Lower lobe of right lung (tissue), 2 donors: ENCODE measurements at regions not wholly inside any gene's neighbourhood (a gene's known extent, or its start where the extent isn't known, plus 50 kb on each side); places are given as distances from the start of the nearest gene placed in this dataset.

Source experiments
- ATAC-seq, 2 donors: fragments of 200-7000 bp; cut with Tn5 transposase; one replicate each; pipeline ENCODE4 v1.9.1; 2020 to 2022; ENCODE audit warnings: mild to moderate bottlenecking in 2 of 2, moderate library complexity in 2 of 2
- DNase-seq: peaks from one replicate; pipeline ENCODE4 v3.0.0-alpha.2; 2020
- H3K27ac ChIP-seq: fragments of 200-600 bp; one replicate; pipeline ENCODE4 v1.8.0; 2022
- H3K27me3 ChIP-seq: fragments of 200-600 bp; one replicate; pipeline ENCODE4 v1.8.0; 2022; ENCODE audit warnings: low read depth
- H3K36me3 ChIP-seq: fragments of 200-600 bp; one replicate; pipeline ENCODE4 v1.8.0; 2022; ENCODE audit warnings: mild to moderate bottlenecking
- H3K4me1 ChIP-seq: fragments of 200-600 bp; one replicate; pipeline ENCODE4 v1.8.0; 2022
- H3K4me3 ChIP-seq: fragments of 200-600 bp; one replicate; pipeline ENCODE4 v1.8.0; 2022; ENCODE audit warnings: mild to moderate bottlenecking
- H3K9me3 ChIP-seq: fragments of 200-600 bp; one replicate; pipeline ENCODE4 v1.8.0; 2022
- intact Hi-C: fragments of 100-400 bp; cut with DNase I; formaldehyde crosslinking; loops from one replicate; pipeline ENCODE4 v1.11.0; 2022
- TF ChIP-seq, protein P1 (sequence below): fragments of 200-600 bp; IDR thresholded peaks from one replicate; pipeline ENCODE4 v1.8.0; 2022; ENCODE audit warnings: antibody characterized with exemption, mild to moderate bottlenecking
- donor health status: DM: no; HTN: yes; CAD: no; lungs with severe emphysema.

DNA sequence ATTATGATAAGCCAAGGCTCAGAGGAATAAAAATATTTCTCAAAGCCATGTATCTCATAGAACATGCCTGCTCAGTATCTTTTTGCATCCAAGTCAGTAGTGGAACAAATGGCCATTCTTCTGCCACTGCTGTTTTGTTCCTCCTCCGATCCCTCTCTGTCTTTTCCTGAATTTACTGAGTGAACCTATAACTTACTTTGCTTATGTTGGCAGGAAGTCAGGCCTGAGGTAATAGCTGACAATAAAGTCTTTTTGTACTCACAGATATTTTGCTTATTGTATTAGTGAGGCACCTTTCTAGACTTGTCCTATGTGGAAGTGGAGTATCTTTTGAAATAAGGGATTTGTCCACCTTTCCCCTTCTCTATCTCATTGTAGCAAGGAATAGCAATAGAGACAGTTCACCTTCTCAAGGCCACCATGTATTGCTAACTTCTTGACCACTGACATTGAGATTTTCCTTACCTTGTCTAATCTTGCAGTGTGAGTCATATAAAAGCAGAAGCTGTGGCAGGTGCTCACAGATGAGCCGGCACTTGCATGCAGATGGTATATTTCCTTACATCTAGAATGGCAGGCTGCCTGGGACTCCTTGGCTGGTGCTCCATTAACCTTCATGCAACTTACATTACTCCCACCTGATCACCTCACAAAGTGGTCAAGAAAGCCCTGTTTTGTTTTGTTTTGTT is 68.2 kb downstream of the AGTR2 start:
- Histone ChIP-seq H3K27me3 (no peaks in the 10 kb centered on the region), H3K9me3 (no peaks in the 10 kb centered on the region), H3K27ac (no peak overlapping the region), H3K4me3 (no peak overlapping the region), H3K4me1 (no peaks in the 10 kb centered on the region), H3K36me3 (no peaks in the 10 kb centered on the region)
- intact Hi-C loops = no loop called here
- TF ChIP-seq, protein P1, sequence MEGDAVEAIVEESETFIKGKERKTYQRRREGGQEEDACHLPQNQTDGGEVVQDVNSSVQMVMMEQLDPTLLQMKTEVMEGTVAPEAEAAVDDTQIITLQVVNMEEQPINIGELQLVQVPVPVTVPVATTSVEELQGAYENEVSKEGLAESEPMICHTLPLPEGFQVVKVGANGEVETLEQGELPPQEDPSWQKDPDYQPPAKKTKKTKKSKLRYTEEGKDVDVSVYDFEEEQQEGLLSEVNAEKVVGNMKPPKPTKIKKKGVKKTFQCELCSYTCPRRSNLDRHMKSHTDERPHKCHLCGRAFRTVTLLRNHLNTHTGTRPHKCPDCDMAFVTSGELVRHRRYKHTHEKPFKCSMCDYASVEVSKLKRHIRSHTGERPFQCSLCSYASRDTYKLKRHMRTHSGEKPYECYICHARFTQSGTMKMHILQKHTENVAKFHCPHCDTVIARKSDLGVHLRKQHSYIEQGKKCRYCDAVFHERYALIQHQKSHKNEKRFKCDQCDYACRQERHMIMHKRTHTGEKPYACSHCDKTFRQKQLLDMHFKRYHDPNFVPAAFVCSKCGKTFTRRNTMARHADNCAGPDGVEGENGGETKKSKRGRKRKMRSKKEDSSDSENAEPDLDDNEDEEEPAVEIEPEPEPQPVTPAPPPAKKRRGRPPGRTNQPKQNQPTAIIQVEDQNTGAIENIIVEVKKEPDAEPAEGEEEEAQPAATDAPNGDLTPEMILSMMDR = no peak
- ATAC-seq (no peak), DNase-seq (no peak)

DNA sequence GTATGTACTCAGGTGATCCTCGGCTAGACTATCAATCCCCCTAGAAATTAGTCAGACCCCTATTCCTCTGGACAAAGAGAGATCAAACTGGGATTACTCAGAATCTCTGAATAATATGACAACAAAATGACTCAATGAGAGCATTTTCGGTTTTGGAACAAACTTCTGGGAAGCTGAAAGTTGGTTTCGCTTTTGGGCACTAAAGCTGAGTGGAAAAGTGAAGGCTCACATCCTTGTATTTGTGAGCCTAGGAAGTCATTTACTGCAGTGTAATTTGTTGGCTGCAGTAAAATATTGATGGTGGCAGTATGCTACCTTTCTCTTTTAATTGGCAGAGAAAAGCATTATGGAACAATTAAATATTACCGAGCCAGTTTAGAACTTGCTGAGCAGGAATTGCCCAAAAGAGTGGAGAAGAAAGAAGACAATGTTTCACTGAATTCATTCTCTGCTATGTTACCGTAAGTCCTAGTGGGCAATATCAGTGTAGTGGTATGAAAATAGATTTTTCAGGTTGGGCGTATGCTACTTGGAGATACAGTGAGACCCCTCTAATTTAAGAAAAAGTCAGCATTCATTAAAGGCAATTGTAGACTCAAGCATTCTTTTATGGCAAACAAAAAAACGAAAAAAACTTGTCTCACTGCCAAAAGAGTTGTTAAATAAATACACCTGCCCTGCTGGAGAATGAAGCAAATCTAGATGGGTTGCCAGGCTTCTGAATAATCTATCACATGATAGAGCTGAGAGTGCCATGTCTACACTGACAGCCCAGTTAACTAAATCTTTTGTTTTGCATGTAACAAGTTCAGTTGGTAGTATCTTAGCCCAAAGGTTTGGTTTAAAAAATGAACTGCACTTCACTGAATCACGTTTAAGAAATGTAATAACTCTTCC is 69.6 kb downstream of the AGTR2 start:
- TF ChIP-seq, protein P1 = no peak
- Histone ChIP-seq H3K4me3 (no peak overlapping the region), H3K4me1 (no peaks in the 10 kb centered on the region), H3K27me3 (no peaks in the 10 kb centered on the region), H3K27ac (peak overlapping the region; percentile 31), H3K9me3 (no peaks in the 10 kb centered on the region), H3K36me3 (no peaks in the 10 kb centered on the region)
- no peak for DNase-seq
- intact Hi-C loops = no loop called here
- peak; percentile 32 to 87 for ATAC-seq

DNA sequence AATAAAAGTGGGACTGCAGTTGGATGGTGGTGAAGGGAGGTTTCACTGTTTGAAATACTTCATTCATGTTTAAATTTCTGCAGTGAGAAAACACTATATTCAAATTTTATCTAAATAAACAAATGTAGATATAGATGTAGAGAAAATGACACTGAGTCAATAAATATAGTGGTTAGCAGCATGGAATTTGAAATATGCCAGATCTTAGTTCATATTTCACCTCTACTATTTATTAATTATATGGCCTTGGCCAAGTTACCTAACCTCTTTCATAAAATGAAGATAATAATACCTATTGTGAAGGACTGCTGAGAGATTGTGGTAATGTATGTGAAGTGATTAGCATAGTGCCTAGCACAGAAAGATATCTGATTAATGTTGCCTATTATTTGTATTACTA is 70.5 kb downstream of the AGTR2 start:
- Histone ChIP-seq H3K36me3 (no peaks in the 10 kb centered on the region), H3K27me3 (no peaks in the 10 kb centered on the region), H3K4me3 (no peak overlapping the region), H3K27ac (no peak overlapping the region), H3K4me1 (no peaks in the 10 kb centered on the region), H3K9me3 (no peaks in the 10 kb centered on the region)
- DNase-seq (no peak), ATAC-seq (no peak)
- intact Hi-C loops = no loop called here
- TF ChIP-seq, protein P1 = no peak

DNA sequence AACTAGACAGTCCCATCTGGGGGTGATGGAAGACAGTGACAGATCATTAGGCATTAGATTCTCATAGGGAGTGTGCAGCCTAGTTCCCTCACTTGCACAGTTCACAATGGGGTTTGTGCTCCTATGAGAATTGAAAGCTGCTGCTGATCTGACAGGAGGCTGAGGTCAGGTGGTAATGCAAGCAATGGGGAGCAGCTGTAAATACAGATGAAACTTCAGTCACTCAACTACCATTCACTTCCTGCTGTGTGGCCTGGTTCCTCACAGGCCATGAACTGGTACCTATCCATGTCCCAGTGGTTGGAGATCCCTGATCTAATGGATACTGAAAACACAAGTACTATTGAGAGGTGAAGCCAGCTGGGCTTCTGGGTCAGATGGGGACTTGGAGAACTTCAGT is 72.5 kb downstream of the AGTR2 start:
- TF ChIP-seq, protein P1 = no peak
- no peak overlapping the region for H3K27ac ChIP-seq
- no peak for ATAC-seq
- H3K4me3 ChIP-seq = no peak overlapping the region
- DNase-seq = no peak
- no peaks in the 10 kb centered on the region for H3K9me3 ChIP-seq
- H3K27me3 ChIP-seq = no peaks in the 10 kb centered on the region
- H3K4me1 ChIP-seq = no peaks in the 10 kb centered on the region
- H3K36me3 ChIP-seq = no peaks in the 10 kb centered on the region
- intact Hi-C loops = no loop called here

DNA sequence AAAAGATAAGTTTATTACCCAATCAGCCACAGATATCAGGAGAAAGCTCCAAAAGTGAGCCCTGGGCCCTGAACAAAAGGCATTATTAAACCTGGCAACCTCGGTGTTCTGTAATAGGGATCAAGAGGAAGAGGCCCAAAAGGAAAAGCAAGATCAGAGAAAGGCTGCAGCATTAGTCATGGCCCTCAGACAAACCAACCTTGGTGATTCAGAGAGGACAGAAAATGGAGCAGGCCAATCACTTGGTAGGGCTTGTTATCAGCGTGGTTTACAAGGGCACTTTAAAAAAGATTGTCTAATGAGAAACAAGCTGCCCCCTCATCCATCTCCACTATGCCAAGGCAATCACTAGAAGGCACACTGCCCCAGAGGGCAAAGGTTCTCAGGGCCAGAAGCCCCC is 75.7 kb downstream of the AGTR2 start:
- no peaks in the 10 kb centered on the region for H3K36me3 ChIP-seq
- no peak for ATAC-seq
- intact Hi-C loops = no loop called here

More for the DNA sequence above, 75.7 kb downstream of the AGTR2 start:
- no peak overlapping the region for H3K4me3 ChIP-seq
- no peaks in the 10 kb centered on the region for H3K27me3 ChIP-seq
- TF ChIP-seq, protein P1 = no peak
- H3K27ac ChIP-seq = no peak overlapping the region
- H3K9me3 ChIP-seq = no peaks in the 10 kb centered on the region
- DNase-seq = no peak
- H3K4me1 ChIP-seq = no peaks in the 10 kb centered on the region
